Chondrocyte (in vitro differentiated cells): ENCODE measurements at regions not wholly inside any gene's neighbourhood (a gene's known extent, or its start where the extent isn't known, plus 50 kb on each side); places are given as distances from the start of the nearest gene placed in this dataset.

Experiments used
- DNase-seq: peaks from one replicate; pipeline ENCODE4 v3.0.0; 2021; ENCODE audit warnings: mixed read lengths, low spot score
- H3K27ac Mint-ChIP-seq: one replicate; pipeline ENCODE4 v1.8.0; 2021; ENCODE audit warnings: mild to moderate bottlenecking, moderate library complexity, mixed read lengths; ENCODE audit not compliant: unreplicated experiment
- H3K27me3 Mint-ChIP-seq: 2 replicates; pipeline ENCODE4 v1.8.0; 2021; ENCODE audit warnings: low read depth, mixed read lengths
- H3K36me3 Mint-ChIP-seq: 2 replicates; pipeline ENCODE4 v1.8.0; 2021; ENCODE audit warnings: low read depth, mixed read lengths
- H3K4me1 Mint-ChIP-seq: 2 replicates; pipeline ENCODE4 v1.8.0; 2021; ENCODE audit warnings: low read depth, mild to moderate bottlenecking, mixed read lengths
- H3K4me3 Mint-ChIP-seq: one replicate; pipeline ENCODE4 v1.8.0; 2021; ENCODE audit warnings: mild to moderate bottlenecking, moderate library complexity, mixed read lengths; ENCODE audit not compliant: unreplicated experiment
- H3K9me3 Mint-ChIP-seq: 2 replicates; pipeline ENCODE4 v1.8.0; 2021; ENCODE audit warnings: low read depth, mixed read lengths
- CTCF ChIP-seq: fragments of 200-600 bp; sonication (generic); IDR thresholded peaks from 2 replicates; pipeline ENCODE4 v1.5.0; 2021; ENCODE audit warnings: antibody characterized with exemption, mild to moderate bottlenecking, moderate library complexity

- H3K9me3 Mint-ChIP-seq = peaks cover 3% of the 10 kb centered on the region
- DNase-seq = no peak
- no peaks in the 10 kb centered on the region for H3K27me3 Mint-ChIP-seq
- TF ChIP-seq CTCF = no peak
- no peak overlapping the region for H3K4me3 Mint-ChIP-seq
- H3K36me3 Mint-ChIP-seq = peaks cover 1% of the 10 kb centered on the region
- peaks cover 14% of the 10 kb centered on the region for H3K4me1 Mint-ChIP-seq
- no peak overlapping the region for H3K27ac Mint-ChIP-seq
Measured at GRCh38 chr13:47220453-47221140, 323.7 kb upstream of the HTR2A start.

- Mint-ChIP-seq H3K27me3 (no peaks in the 10 kb centered on the region), H3K4me3 (no peak overlapping the region), H3K4me1 (peaks cover 15% of the 10 kb centered on the region), H3K9me3 (no peaks in the 10 kb centered on the region), H3K36me3 (no peaks in the 10 kb centered on the region), H3K27ac (no peak overlapping the region)
- no peak for TF ChIP-seq CTCF
- no peak for DNase-seq
Measured at GRCh38 chr13:47218611-47219010, 321.8 kb upstream of the HTR2A start.

- no peaks in the 10 kb centered on the region for H3K9me3 Mint-ChIP-seq
- H3K36me3 Mint-ChIP-seq = no peaks in the 10 kb centered on the region
- H3K27ac Mint-ChIP-seq = peak overlapping the region; percentile 73
- DNase-seq = no peak
- no peaks in the 10 kb centered on the region for H3K27me3 Mint-ChIP-seq
- H3K4me1 Mint-ChIP-seq = peaks cover 15% of the 10 kb centered on the region
- no peak for TF ChIP-seq CTCF
- no peak overlapping the region for H3K4me3 Mint-ChIP-seq
Measured at GRCh38 chr13:47216176-47216822, 319.4 kb upstream of the HTR2A start.

GRCh38 chr13:47215736-47216135, 318.9 kb upstream of the HTR2A start:
- Mint-ChIP-seq H3K4me3 (no peak overlapping the region), H3K9me3 (no peaks in the 10 kb centered on the region), H3K4me1 (peaks cover 15% of the 10 kb centered on the region), H3K36me3 (no peaks in the 10 kb centered on the region), H3K27me3 (no peaks in the 10 kb centered on the region), H3K27ac (peak overlapping the region; percentile 73)
- DNase-seq = no peak
- no peak for TF ChIP-seq CTCF

- H3K27ac Mint-ChIP-seq = no peak overlapping the region
- no peaks in the 10 kb centered on the region for H3K9me3 Mint-ChIP-seq
- no peaks in the 10 kb centered on the region for H3K27me3 Mint-ChIP-seq
- no peak overlapping the region for H3K4me3 Mint-ChIP-seq
- H3K36me3 Mint-ChIP-seq = no peaks in the 10 kb centered on the region
- H3K4me1 Mint-ChIP-seq = peaks cover 15% of the 10 kb centered on the region
- TF ChIP-seq CTCF = no peak
- no peak for DNase-seq
Measured at GRCh38 chr13:47213047-47213446, 316.2 kb upstream of the HTR2A start.
